HG03378 (cell line): ENCODE measurements at regions not wholly inside any gene's neighbourhood (a gene's known extent, or its start where the extent isn't known, plus 50 kb on each side); places are given as distances from the start of the nearest gene placed in this dataset.
A peak's percentile ranks its signal among the peaks of the same experiment; 100 is the strongest.
"Not testable (repeated sequence)": the region's sequence is repeated elsewhere in the genome, so short reads cannot be mapped to it uniquely, and the experiment has no call there.

Experiments
- ATAC-seq: cut with Tn5 transposase; IDR thresholded peaks from one replicate; pipeline ENCODE4 v1.9.1; 2021; ENCODE audit warnings: mild to moderate bottlenecking, moderate library complexity; ENCODE audit not compliant: unreplicated experiment

- ATAC-seq, result no peak
Observed at GRCh38 chr9:15113288-15113687, 193.7 kb downstream of the TTC39B start.

GRCh38 chr9:15111071-15111470 is 195.9 kb downstream of the TTC39B start:
- no peak for ATAC-seq

DNA sequence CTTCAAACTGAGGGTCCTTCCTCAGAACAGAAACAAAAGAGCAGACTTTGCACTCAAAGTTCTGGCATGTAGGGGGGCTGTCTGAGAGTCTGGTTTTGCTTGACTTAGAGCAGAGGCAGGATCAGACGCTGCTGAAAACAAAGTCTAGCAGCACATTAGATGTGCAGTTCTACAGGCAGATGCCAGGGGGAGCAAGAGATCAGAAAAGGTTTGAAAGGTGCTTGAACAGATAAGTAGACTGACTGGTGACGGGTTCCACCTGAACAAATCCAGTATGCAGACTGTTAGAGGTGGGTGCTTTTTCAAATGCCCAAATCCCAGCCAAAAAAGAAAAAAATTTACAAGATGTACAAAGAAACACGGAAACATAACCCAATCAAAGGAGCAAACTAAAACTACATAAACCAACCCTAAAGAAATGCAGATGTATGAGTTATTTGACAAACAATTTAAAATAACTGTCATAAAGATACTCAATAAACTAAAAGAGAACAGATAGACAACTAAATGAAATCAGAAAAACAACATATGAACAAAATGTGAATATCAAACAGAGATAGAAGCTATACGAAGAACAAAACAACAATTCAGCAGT is 194.7 kb upstream of the FREM1 start:
- peak; percentile 93 for ATAC-seq

DNA sequence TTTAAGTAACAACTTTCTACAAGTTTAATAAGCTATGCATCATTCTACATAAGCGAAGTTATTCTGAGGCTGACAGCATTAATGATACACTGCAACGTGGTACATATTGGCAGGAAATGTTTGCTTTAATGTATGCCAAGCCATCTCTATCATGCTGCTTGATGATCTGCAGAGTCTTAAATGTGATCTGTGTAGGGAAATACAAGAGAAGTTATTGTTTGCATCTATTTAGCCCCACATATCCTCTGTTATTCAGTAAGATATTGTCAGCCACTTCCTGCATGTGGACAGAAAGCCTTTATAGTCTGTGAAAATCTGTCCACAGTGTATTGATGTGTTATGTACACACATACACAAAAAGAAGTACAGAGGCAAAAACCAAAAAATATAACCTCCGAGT is 193.1 kb upstream of the FREM1 start:
- ATAC-seq, result no peak

- ATAC-seq, result no peak
Observed at GRCh38 chr9:15101095-15101494, 190.9 kb upstream of the FREM1 start.

DNA sequence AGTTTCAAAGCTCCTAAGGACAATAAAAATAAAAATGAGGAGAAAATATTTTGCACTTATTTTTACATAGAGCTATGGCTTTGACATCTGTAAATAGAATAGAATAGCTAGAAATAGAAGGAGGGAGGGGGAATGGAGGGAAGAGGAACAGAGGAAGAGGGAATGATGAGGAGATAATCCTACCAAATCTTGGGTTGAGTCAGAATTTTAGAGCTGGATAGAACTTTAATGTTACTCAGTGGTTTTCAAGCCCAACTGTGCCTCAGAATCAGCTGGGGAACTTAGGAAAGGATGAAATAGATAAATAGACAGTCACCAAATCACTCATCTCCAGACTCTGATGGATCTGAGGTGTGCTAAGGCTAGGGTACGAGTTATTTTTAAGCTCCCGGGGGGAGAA is 190.3 kb upstream of the FREM1 start:
- no peak for ATAC-seq

GRCh38 chr9:15096972-15097371 is 186.7 kb upstream of the FREM1 start:
- no peak for ATAC-seq

DNA sequence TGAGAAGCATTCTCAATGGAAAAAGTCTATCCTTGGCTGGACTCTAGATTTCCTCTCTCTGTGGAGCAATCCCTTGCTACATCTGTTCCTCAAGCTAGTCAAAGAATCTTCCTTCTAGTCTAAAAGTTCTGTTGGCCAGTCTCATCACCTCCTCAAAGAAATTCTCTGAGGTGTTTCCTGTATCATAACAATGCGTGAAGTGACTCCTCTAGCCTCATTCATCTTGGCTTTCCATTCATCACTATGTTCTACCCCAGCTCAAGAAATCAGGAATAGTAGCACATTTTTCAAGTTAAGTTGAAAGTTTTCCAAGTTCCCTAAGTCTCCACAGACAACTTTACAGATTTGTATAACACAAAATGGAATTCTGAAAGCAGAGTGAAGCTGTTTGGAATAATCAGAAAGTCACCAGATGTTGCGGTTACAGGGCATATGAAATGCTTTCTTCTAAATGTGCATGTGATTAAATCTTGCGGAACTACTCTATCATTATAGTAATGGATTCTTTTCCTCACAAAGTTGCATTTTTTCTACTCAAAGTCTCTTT is 176.6 kb upstream of the FREM1 start:
- ATAC-seq, result no peak

GRCh38 chr9:15086156-15086763 is 176.0 kb upstream of the FREM1 start:
- ATAC-seq, result no peak

DNA sequence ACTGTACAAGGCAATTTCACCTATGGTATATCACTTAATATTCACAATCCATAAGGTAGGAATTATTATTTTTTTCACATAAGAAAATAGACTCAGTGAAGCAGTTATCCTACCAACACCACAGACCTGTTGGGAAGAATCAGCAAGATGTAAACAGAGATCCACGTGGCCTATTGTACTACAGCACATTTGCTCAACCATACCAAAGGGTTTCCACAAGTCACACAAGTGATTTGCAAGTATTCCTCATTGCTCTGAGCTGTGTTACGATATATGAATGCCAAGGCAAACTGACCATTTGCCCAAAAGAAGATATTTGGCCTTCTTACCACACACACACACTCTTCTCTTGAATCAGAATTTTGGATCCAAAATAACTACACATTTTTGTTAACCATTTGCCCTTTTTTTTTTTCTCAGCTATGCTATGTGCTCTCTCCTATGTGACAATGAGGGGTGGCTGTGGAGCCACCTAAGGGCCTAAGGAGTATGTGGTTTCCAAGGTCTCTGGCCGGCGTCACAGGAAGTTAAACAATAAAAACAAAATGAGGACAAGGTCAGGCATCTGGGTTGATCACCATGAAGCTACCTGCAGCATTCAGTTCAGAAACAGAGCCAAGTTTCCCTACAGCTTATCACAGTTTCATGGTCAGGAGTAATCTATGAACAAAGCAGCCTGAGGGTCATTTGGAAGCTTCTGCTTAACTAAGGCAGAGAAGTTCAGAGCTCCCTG is 171.0 kb upstream of the FREM1 start:
- no peak for ATAC-seq

- ATAC-seq, result no peak
Observed at GRCh38 chr9:15080401-15080800, 170.2 kb upstream of the FREM1 start.

- no peak for ATAC-seq
Observed at GRCh38 chr9:15079989-15080388, 169.8 kb upstream of the FREM1 start.

- ATAC-seq, result no peak
Observed at GRCh38 chr9:15077946-15078729, 167.9 kb upstream of the FREM1 start.

DNA sequence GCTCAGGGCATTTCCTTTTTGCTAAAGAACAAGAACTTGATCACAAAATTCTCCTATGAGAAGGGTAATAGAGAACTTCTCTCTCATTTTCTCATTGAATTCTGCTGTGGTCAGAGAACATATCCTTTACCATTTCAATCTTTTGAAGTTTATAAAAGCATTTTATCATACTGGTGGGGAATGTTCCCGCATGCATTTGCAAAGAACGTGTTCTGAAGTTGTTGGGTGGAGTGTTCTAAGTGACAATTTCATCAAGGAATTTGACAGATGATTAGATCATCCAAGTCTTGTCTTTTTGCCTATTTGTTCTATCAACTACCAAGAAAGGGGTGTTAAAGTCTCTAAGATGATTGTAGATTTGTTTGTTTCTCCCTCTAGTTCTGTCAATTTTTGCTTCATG is 163.4 kb upstream of the FREM1 start:
- ATAC-seq, result no peak

GRCh38 chr9:15070716-15071115 is 160.5 kb upstream of the FREM1 start:
- no peak for ATAC-seq

DNA sequence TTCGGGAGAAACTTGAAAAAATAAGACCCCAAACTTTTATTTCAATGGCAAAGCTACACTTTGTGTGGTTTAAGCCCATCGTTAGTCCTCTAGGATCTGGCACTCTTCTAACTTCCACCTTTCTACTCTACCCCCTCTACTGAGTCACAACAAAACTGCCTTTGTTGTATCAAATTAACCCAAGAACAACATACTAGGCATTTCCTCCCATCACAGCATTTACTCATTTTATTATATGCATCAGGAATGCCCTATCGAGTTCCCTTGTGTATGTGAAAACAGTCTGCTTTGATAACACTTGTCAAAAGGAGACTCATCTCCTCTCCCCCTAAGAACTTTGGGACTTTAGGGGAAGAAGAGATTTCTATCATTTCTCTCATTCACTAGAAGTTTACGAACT is 158.9 kb upstream of the FREM1 start:
- ATAC-seq, result no peak

- ATAC-seq, result no peak
Observed at GRCh38 chr9:15068261-15068660, 158.0 kb upstream of the FREM1 start.

- ATAC-seq, result no peak
Observed at GRCh38 chr9:15059003-15059402, 148.8 kb upstream of the FREM1 start.

DNA sequence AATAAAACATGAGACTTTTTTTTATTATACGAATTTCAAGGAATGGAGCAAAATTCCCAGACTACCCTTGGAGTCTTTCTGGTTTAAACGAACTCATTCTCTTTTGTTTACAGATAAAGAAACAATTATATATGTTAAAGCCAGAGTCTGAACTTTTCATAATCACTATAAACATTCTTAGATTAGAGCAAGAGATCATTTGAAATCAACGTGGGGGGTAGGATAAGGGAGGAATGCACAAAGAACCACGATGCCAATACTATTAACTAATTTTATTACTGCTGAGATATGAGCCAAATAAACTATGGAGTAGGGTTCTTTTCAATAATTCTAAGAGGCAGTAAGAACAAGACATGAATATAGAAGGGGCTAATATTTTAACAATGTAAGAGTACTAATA is 148.0 kb upstream of the FREM1 start:
- ATAC-seq, result no peak

DNA sequence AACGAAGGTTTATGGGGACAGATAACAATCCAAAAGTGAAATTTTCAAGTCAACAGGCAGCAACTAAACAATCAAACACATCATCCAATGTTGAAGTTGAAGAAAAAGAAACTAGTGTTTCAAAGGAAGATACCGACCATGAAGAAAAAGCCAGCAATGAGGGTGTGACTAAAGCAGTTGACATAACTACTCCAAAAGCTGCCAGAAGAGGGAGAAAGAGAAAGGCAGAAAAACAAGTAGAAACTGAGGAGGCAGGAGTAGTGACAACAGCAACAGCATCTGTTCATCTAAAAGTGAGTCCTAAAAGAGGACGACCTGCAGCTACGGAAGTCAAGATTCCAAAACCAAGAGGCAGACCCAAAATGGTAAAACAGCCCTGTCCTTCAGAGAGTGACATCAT is 145.1 kb upstream of the FREM1 start:
- ATAC-seq, result not testable (repeated sequence)

DNA sequence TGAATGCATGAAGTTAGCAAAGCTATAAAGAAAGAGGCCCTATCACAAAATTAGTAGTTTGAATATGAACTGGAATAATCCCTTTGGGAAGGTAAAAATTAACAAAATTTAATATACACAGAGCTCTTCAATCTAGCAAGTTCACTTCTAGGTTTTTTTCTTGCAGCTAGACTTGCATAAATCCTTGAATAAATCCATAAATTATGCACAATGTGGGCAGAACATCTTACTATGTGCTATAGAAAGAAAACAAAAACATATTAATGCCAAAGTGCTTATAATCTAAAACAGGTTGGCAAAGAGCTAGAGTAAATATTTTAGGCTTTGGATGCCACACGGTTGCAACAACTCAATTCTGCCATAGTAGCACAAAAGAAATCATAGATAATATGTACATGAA is 138.5 kb upstream of the FREM1 start:
- ATAC-seq, result no peak
